OCI-M2 (cell line): ENCODE measurements at regions not wholly inside any gene's neighbourhood (a gene's known extent, or its start where the extent isn't known, plus 50 kb on each side); places are given as distances from the start of the nearest gene placed in this dataset.
"Not testable (repeated sequence)": the region's sequence is repeated elsewhere in the genome, so short reads cannot be mapped to it uniquely, and the experiment has no call there.

Experiments used
- DNase-seq: peaks from one replicate; lab custom pipeline; 2025; ENCODE audit not compliant: unreplicated experiment; lab: John Stamatoyannopoulos, UW

- DNase-seq, result no peak
Measured at GRCh38 chrX:145393702-145394235, 146.5 kb downstream of the SPANXN1 start.

- no peak for DNase-seq
Measured at GRCh38 chrX:145394344-145394743, 147.0 kb downstream of the SPANXN1 start.

- no peak for DNase-seq
Measured at GRCh38 chrX:145396612-145397011, 149.3 kb downstream of the SPANXN1 start.

GRCh38 chrX:145405012-145405411 lies 157.7 kb downstream of the SPANXN1 start:
- DNase-seq, result peak; percentile 0

GRCh38 chrX:145410622-145411021 lies 163.3 kb downstream of the SPANXN1 start:
- no peak for DNase-seq

GRCh38 chrX:145436211-145436610 lies 188.9 kb downstream of the SPANXN1 start:
- not testable (repeated sequence) for DNase-seq

GRCh38 chrX:145464650-145465049 lies 217.3 kb downstream of the SPANXN1 start:
- DNase-seq, result no peak

GRCh38 chrX:145475725-145476124 lies 228.4 kb downstream of the SPANXN1 start:
- DNase-seq, result no peak

GRCh38 chrX:145484740-145485139 lies 237.4 kb downstream of the SPANXN1 start:
- no peak for DNase-seq

- no peak for DNase-seq
Measured at GRCh38 chrX:145502670-145503069, 255.4 kb downstream of the SPANXN1 start.

GRCh38 chrX:145506214-145506613 lies 258.9 kb downstream of the SPANXN1 start:
- DNase-seq, result no peak

- no peak for DNase-seq
Measured at GRCh38 chrX:145524931-145525330, 277.6 kb downstream of the SPANXN1 start.

- no peak for DNase-seq
Measured at GRCh38 chrX:145532176-145532780, 285.0 kb downstream of the SPANXN1 start.

- DNase-seq, result no peak
Measured at GRCh38 chrX:145533534-145533933, 284.1 kb upstream of the SLITRK2 start.

GRCh38 chrX:145549496-145549895 lies 268.1 kb upstream of the SLITRK2 start:
- no peak for DNase-seq

GRCh38 chrX:145552643-145553042 lies 265.0 kb upstream of the SLITRK2 start:
- DNase-seq, result no peak

GRCh38 chrX:145553702-145554101 lies 263.9 kb upstream of the SLITRK2 start:
- DNase-seq, result no peak

GRCh38 chrX:145563159-145563558 lies 254.5 kb upstream of the SLITRK2 start:
- no peak for DNase-seq

GRCh38 chrX:145609951-145610511 lies 207.6 kb upstream of the SLITRK2 start:
- no peak for DNase-seq

- no peak for DNase-seq
Measured at GRCh38 chrX:145613894-145614293, 203.7 kb upstream of the SLITRK2 start.

- no peak for DNase-seq
Measured at GRCh38 chrX:145620666-145621065, 197.0 kb upstream of the SLITRK2 start.

- no peak for DNase-seq
Measured at GRCh38 chrX:145623453-145623852, 194.2 kb upstream of the SLITRK2 start.

- no peak for DNase-seq
Measured at GRCh38 chrX:145630081-145630480, 187.5 kb upstream of the SLITRK2 start.
